LNCaP clone FGC (cell line): ENCODE measurements at regions not wholly inside any gene's neighbourhood (a gene's known extent, or its start where the extent isn't known, plus 50 kb on each side); places are given as distances from the start of the nearest gene placed in this dataset.
"Not testable (repeated sequence)": the region's sequence is repeated elsewhere in the genome, so short reads cannot be mapped to it uniquely, and the experiment has no call there.

Experiments
- DNase-seq: peaks from one replicate; pipeline ENCODE4 v3.0.0-alpha.2; 2011; ENCODE audit warnings: low read depth
- H3K4me3 ChIP-seq: 2 replicates; pipeline ENCODE4 v1.5.1; 2011; ENCODE audit warnings: mild to moderate bottlenecking, low read depth, low read length, control low read depth
- CTCF ChIP-seq: IDR thresholded peaks from 2 replicates; pipeline ENCODE4 v1.5.1; 2012; ENCODE audit warnings: mild to moderate bottlenecking; ENCODE audit not compliant: control insufficient read depth, insufficient read depth; ENCODE audit errors: extremely low read depth

- DNase-seq = no peak
- no peak overlapping the region for H3K4me3 ChIP-seq
- no peak for TF ChIP-seq CTCF
These were observed 258.8 kb upstream of the GNPDA2 start for GRCh38 chr4:44985152-44985551.

- H3K4me3 ChIP-seq = no peak overlapping the region
- no peak for DNase-seq
- no peak for TF ChIP-seq CTCF
These were observed 257.7 kb upstream of the GNPDA2 start for GRCh38 chr4:44984083-44984482.

- no peak for TF ChIP-seq CTCF
- H3K4me3 ChIP-seq = no peak overlapping the region
- no peak for DNase-seq
These were observed 256.7 kb upstream of the GNPDA2 start for GRCh38 chr4:44983083-44983482.

GRCh38 chr4:44978020-44978419 is 251.7 kb upstream of the GNPDA2 start:
- DNase-seq = no peak
- no peak overlapping the region for H3K4me3 ChIP-seq
- TF ChIP-seq CTCF = no peak

- H3K4me3 ChIP-seq = no peak overlapping the region
- TF ChIP-seq CTCF = no peak
- no peak for DNase-seq
These were observed 239.2 kb upstream of the GNPDA2 start for GRCh38 chr4:44965435-44966095.

- H3K4me3 ChIP-seq, DNase-seq: not testable (repeated sequence)
These were observed 237.7 kb upstream of the GNPDA2 start for GRCh38 chr4:44964086-44964485.

- no peak for DNase-seq
- H3K4me3 ChIP-seq = no peak overlapping the region
- no peak for TF ChIP-seq CTCF
These were observed 234.8 kb upstream of the GNPDA2 start for GRCh38 chr4:44961001-44961755.
